AG09309 (cell line): ENCODE measurements at regions not wholly inside any gene's neighbourhood (a gene's known extent, or its start where the extent isn't known, plus 50 kb on each side); places are given as distances from the start of the nearest gene placed in this dataset.
"Not testable (repeated sequence)": the region's sequence is repeated elsewhere in the genome, so short reads cannot be mapped to it uniquely, and the experiment has no call there.

Experiments
- DNase-seq: peaks from one replicate; pipeline ENCODE4 v3.0.0-alpha.2; 2010; ENCODE audit warnings: low read depth
- H3K4me3 ChIP-seq: 2 replicates; pipeline ENCODE4 v1.5.1; 2011; ENCODE audit warnings: mild to moderate bottlenecking, low read depth, low read length, moderate library complexity; ENCODE audit not compliant: control insufficient read depth
- CTCF ChIP-seq: IDR thresholded peaks from 2 replicates; pipeline ENCODE4 v1.5.1; 2011; ENCODE audit warnings: mild to moderate bottlenecking, low read depth, low read length, inconsistent platforms; ENCODE audit not compliant: insufficient read depth, control insufficient read depth; ENCODE audit errors: missing control alignments

- no peak for DNase-seq
- TF ChIP-seq CTCF: no peak
- H3K4me3 ChIP-seq: no peak overlapping the region
Observed at GRCh38 chrX:131874300-131874699, 148.8 kb upstream of the STK26 start.

- H3K4me3 ChIP-seq, DNase-seq: not testable (repeated sequence)
Observed at GRCh38 chrX:131875827-131876226, 147.3 kb upstream of the STK26 start.

GRCh38 chrX:131881194-131881593 is 141.9 kb upstream of the STK26 start:
- H3K4me3 ChIP-seq: no peak overlapping the region
- DNase-seq: no peak
- TF ChIP-seq CTCF: no peak

GRCh38 chrX:131885042-131885441 is 138.1 kb upstream of the STK26 start:
- not testable (repeated sequence) for DNase-seq, H3K4me3 ChIP-seq

GRCh38 chrX:131893857-131894256 is 129.2 kb upstream of the STK26 start:
- not testable (repeated sequence) for DNase-seq, H3K4me3 ChIP-seq

GRCh38 chrX:131894995-131895394 is 128.1 kb upstream of the STK26 start:
- DNase-seq: peak; percentile 16
- no peak overlapping the region for H3K4me3 ChIP-seq
- TF ChIP-seq CTCF: no peak

GRCh38 chrX:131895807-131896206 is 127.3 kb upstream of the STK26 start:
- no peak for DNase-seq
- no peak overlapping the region for H3K4me3 ChIP-seq
- no peak for TF ChIP-seq CTCF

- no peak for TF ChIP-seq CTCF
- H3K4me3 ChIP-seq: no peak overlapping the region
- DNase-seq: no peak
Observed at GRCh38 chrX:131901546-131901945, 121.6 kb upstream of the STK26 start.
